ENCODE measurements at regions not wholly inside any gene's neighbourhood (a gene's known extent, or its start where the extent isn't known, plus 50 kb on each side); places are given as distances from the start of the nearest gene placed in this dataset.
A peak's percentile ranks its signal among the peaks of the same experiment; 100 is the strongest.

DNA sequence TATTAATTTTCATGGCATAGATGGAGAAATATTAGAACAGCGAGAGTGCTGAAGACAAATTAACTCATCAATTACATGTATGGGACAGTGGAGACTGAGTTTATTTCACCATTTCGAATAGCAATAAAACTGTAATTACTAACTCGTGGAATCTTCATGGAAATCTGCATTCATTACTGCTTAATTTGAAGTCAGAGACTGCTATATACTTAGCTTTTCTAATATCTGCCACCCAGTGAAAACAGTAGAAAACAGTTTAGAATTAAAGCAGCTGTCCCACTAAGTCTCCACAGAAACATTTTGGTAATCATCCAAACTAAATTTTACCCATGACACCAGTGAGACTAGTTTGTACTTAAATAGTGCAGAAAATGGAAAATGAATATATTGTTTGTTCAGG, 56.8 kb downstream of the IZUMO3 start:
- DNase-seq (ENCODE audit: insufficient read length, low spot score) = no peak
- no peak for FAIRE-seq
- TF ChIP-seq CTCF (IDR thresholded peaks at IDR 0.05; ENCODE audit: insufficient read depth, missing control alignments) = no peak

- no peak for TF ChIP-seq CTCF (IDR thresholded peaks at IDR 0.05; ENCODE audit: insufficient read depth, missing control alignments)
- DNase-seq (ENCODE audit: insufficient read length, low spot score) (no peak), FAIRE-seq (no peak)
These were observed 57.8 kb downstream of the IZUMO3 start for GRCh38 chr9:24487946-24488345.

DNA sequence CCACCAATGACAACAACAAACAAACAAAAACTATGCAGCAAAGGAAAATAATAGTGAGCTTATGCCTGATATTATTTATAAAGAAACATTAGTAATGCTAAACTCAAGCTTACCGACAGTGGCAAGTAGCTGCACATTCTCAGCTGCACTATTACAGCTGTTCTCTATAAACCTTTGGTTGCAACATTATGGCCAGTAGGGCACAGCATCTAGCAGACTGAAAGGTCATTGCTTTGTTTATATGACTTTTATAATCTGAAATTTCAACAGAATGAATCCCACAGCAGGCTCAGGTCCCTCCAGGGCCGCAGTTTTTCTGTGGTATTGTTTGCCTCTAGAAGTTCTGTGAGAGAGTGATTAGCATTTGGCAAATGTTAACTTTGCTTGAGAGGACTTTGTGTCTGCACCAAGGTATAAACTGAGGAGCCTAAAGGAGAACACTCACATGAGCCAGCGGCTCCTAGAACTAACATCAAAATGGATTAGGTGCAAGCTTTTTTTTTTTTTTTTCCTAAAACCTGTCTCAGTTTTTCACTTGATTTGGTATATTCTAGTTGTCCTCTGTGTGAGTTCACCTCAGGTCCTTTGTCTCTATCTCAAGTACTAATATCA, 58.3 kb downstream of the IZUMO3 start:
- FAIRE-seq (no peak), DNase-seq (ENCODE audit: insufficient read length, low spot score) (no peak)
- TF ChIP-seq CTCF (IDR thresholded peaks at IDR 0.05; ENCODE audit: insufficient read depth, missing control alignments) = no peak

GRCh38 chr9:24479361-24480059, 66.2 kb downstream of the IZUMO3 start:
- FAIRE-seq (peak; percentile 25), DNase-seq (ENCODE audit: insufficient read length, low spot score) (no peak)
- no peak for TF ChIP-seq CTCF (IDR thresholded peaks at IDR 0.05; ENCODE audit: insufficient read depth, missing control alignments)

DNA sequence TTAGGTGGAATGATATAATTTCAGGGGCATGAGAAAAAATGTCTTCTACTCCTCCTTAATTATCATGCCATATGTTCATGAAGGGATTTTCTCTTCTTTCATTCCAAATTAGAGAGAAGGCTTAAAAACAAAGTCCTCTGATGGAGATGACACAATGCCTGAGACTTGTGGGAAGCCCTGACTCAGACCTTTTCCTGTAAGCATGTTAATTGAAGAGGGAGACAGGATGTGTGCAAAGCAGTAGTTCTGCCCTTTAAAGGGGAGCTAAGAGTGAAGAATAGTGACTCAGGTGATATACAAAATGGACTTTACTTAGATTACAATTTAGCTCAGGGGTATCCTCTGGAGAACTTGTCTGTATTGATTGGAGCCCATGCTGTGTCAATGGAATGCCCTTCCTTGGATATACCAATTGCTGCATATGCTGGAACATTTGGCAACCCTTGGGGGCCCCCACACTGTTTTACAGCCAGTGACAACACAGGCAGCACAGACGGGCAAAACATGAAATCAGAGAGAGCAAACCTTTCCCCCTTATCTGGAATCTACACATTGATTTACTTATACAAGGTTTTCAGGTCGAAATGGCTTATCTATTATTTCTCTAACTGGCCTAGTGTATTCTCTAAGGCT, 81.3 kb downstream of the IZUMO3 start:
- FAIRE-seq (peak; percentile 32), DNase-seq (ENCODE audit: insufficient read length, low spot score) (no peak)
- TF ChIP-seq CTCF (IDR thresholded peaks at IDR 0.05; ENCODE audit: insufficient read depth, missing control alignments) = no peak

DNA sequence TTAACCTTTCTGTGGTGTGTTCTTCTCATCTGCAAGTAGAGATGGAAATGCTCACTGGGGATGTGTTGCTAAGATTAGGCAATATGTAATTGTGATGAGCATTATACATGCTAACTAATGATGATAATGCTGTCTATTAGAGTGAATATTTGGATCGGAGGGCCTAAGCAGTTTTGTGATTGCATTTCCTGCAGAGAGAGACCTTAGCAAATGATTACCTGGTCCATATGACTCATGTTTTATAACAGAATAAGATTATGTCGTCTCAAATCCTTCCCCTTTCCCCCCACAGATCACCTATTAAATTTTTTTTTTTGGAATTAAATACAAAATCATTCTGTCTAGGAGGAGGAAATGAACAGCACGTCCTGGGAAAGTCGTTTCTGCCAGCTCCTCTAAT, 82.7 kb downstream of the IZUMO3 start:
- no peak for FAIRE-seq
- no peak for TF ChIP-seq CTCF (IDR thresholded peaks at IDR 0.05; ENCODE audit: insufficient read depth, missing control alignments)
- no peak for DNase-seq (ENCODE audit: insufficient read length, low spot score)

DNA sequence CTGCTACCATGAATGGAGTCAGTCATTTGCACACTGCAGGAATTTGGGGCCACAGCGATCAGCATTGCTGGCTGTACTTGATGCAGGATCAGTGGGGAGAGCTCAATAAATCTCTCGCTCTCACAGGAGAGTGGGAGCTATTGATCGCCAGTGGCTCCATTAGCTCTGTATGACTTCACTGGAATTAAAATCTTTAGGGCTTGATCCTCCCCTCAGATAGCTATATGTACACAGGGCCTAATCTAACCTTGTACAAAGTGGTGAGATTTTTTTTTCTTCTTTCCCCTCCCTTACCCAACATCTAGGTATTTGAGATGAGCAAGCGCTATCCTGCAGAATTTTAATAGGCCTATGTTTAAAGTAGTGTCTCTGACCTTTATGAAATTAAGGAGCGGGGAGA, 84.9 kb downstream of the IZUMO3 start:
- DNase-seq (ENCODE audit: insufficient read length, low spot score) (no peak), FAIRE-seq (no peak)
- no peak for TF ChIP-seq CTCF (IDR thresholded peaks at IDR 0.05; ENCODE audit: insufficient read depth, missing control alignments)
